Adrenal gland (tissue), 5 donors: ENCODE measurements at regions not wholly inside any gene's neighbourhood (a gene's known extent, or its start where the extent isn't known, plus 50 kb on each side); places are given as distances from the start of the nearest gene placed in this dataset.
"Not testable (repeated sequence)": the region's sequence is repeated elsewhere in the genome, so short reads cannot be mapped to it uniquely, and the experiment has no call there.

Experiments
- CTCF ChIP-seq, 6 experiments: fragments of 450-650 bp in 4 of 6; fragments of 200-600 bp in 2 of 6; sonication (generic) in 1 of 6; IDR thresholded peaks; 1 replicate in 5 of 6; 2 replicates in 1 of 6; pipeline versions ENCODE4 v1.5.1 to v1.8.0; 2016 to 2021; ENCODE audit warnings: antibody characterized with exemption in 6 of 6, mild to moderate bottlenecking in 2 of 6, moderate library complexity in 1 of 6
- POLR2A ChIP-seq, 2 donors: fragments of 450-650 bp; IDR thresholded peaks; one replicate each; pipeline ENCODE4 v1.6.1; 2017; ENCODE audit warnings: antibody characterized with exemption in 2 of 2, mild to moderate bottlenecking in 2 of 2, moderate library complexity in 1 of 2
- donor health status: DM: no; HTN: no; CAD: no.

DNA sequence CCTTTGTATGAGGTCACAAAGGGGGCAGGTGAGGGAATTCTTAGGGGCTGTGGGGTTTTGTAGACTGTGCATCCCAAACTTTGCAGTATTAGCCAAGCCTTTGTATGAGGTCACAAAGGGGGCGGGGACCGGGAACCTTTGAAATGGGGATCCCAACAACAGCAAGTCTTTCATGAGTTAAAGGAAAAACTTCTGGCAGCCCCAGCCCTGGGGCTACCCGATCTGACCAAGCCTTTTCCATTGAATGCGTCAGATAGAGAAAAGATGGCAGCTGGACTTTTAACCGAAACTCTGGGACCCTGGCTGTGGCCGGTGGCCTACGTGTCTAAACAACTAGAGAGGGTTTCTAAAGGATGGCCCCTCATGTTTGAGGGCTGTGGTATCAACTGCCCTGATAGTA, 79.0 kb upstream of the RUBCNL start:
- not testable (repeated sequence) for TF ChIP-seq CTCF, POLR2A (IDR thresholded peaks at IDR 0.05)
